Neural progenitor cell (in vitro differentiated cells): ENCODE measurements at regions not wholly inside any gene's neighbourhood (a gene's known extent, or its start where the extent isn't known, plus 50 kb on each side); places are given as distances from the start of the nearest gene placed in this dataset.

ENCODE experiments used
- DNase-seq: peaks from one replicate; pipeline ENCODE4 v3.0.0-alpha.2; 2016; ENCODE audit warnings: low spot score
- H2AFZ ChIP-seq: fragments of 200-600 bp; sonication (generic); replicated peaks from 2 replicates; pipeline ENCODE4 v1.6.1; 2016; ENCODE audit warnings: antibody characterized with exemption
- H3F3A ChIP-seq: fragments of 200-600 bp; sonication (generic); 2 replicates; pipeline ENCODE4 v1.6.1; 2016; ENCODE audit warnings: antibody characterized with exemption, low read depth
- H3K27ac ChIP-seq: fragments of 200-600 bp; sonication (generic); 2 replicates; pipeline ENCODE4 v1.5.1; 2016; ENCODE audit warnings: mild to moderate bottlenecking
- H3K27me3 ChIP-seq: fragments of 200-600 bp; sonication (generic); 2 replicates; pipeline ENCODE4 v1.6.1; 2016; ENCODE audit warnings: mild to moderate bottlenecking, moderate library complexity
- H3K36me3 ChIP-seq: fragments of 200-600 bp; sonication (generic); 2 replicates; pipeline ENCODE4 v1.5.1; 2016
- H3K4me1 ChIP-seq: fragments of 200-600 bp; sonication (generic); 2 replicates; pipeline ENCODE4 v1.6.1; 2016; ENCODE audit warnings: mixed run types
- H3K4me2 ChIP-seq: fragments of 200-600 bp; sonication (generic); 2 replicates; pipeline ENCODE4 v1.6.1; 2016
- H3K4me3 ChIP-seq: fragments of 200-600 bp; sonication (generic); 2 replicates; pipeline ENCODE4 v1.5.1; 2016
- H3K79me2 ChIP-seq: fragments of 200-600 bp; sonication (generic); 2 replicates; pipeline ENCODE4 v1.6.1; 2016; ENCODE audit warnings: low read depth
- H3K9ac ChIP-seq: fragments of 200-600 bp; sonication (generic); 2 replicates; pipeline ENCODE4 v1.6.1; 2016
- H3K9me3 ChIP-seq: fragments of 200-600 bp; sonication (generic); 2 replicates; pipeline ENCODE4 v1.5.1; 2016; ENCODE audit warnings: low read depth
- H4K20me1 ChIP-seq: fragments of 200-600 bp; sonication (generic); 2 replicates; pipeline ENCODE4 v1.6.1; 2016; ENCODE audit warnings: low read depth
- H3K27ac Mint-ChIP-seq: 3 replicates; pipeline ENCODE4 v1.8.0; 2021; ENCODE audit warnings: mixed read lengths
- H3K27me3 Mint-ChIP-seq: 2 replicates; pipeline ENCODE4 v1.8.0; 2022; ENCODE audit warnings: low read depth, mild to moderate bottlenecking, inconsistent platforms, moderate library complexity, mixed read lengths; ENCODE audit not compliant: insufficient read depth
- H3K36me3 Mint-ChIP-seq: 3 replicates; pipeline ENCODE4 v1.8.0; 2021; ENCODE audit warnings: mixed read lengths
- H3K4me1 Mint-ChIP-seq: 3 replicates; pipeline ENCODE4 v1.8.0; 2021; ENCODE audit warnings: mixed read lengths
- H3K4me3 Mint-ChIP-seq: 3 replicates; pipeline ENCODE4 v1.8.0; 2021; ENCODE audit warnings: mild to moderate bottlenecking, moderate library complexity, mixed read lengths
- H3K9me3 Mint-ChIP-seq: 3 replicates; pipeline ENCODE4 v1.8.0; 2020; ENCODE audit warnings: mixed read lengths
- EZH2 ChIP-seq: fragments of 200-600 bp; sonication (generic); IDR thresholded peaks from 2 replicates; pipeline ENCODE4 v1.6.1; 2017; ENCODE audit warnings: antibody characterized with exemption, mild to moderate bottlenecking, moderate library complexity
- EZH2phosphoT487 ChIP-seq: fragments of 200-600 bp; sonication (generic); IDR thresholded peaks from 2 replicates; pipeline ENCODE4 v1.6.1; 2017; ENCODE audit warnings: antibody characterized with exemption
- TF ChIP-seq, protein P1 (sequence below): fragments of 200-600 bp; sonication (generic); IDR thresholded peaks from 2 replicates; pipeline ENCODE4 v1.5.1; 2017; ENCODE audit warnings: antibody characterized with exemption, mild to moderate bottlenecking

- no peak overlapping the region for H3K9ac ChIP-seq
- no peaks in the 10 kb centered on the region for H3K36me3 ChIP-seq
- H3K27ac ChIP-seq = no peak overlapping the region
- no peak for DNase-seq
- H3F3A ChIP-seq = no peaks in the 10 kb centered on the region
- H3K9me3 ChIP-seq = no peaks in the 10 kb centered on the region
- Mint-ChIP-seq H3K9me3 (no peaks in the 10 kb centered on the region), H3K4me1 (no peaks in the 10 kb centered on the region), H3K27me3 (peaks cover 2% of the 10 kb centered on the region), H3K36me3 (no peaks in the 10 kb centered on the region), H3K4me3 (no peak overlapping the region), H3K27ac (no peak overlapping the region)
- no peaks in the 10 kb centered on the region for H3K79me2 ChIP-seq
- H3K4me1 ChIP-seq = no peaks in the 10 kb centered on the region
- no peaks in the 10 kb centered on the region for H3K27me3 ChIP-seq
- H3K4me3 ChIP-seq = no peak overlapping the region
- no peak overlapping the region for H3K4me2 ChIP-seq
- TF ChIP-seq EZH2 (no peak), EZH2phosphoT487 (no peak)
- TF ChIP-seq, protein P1, sequence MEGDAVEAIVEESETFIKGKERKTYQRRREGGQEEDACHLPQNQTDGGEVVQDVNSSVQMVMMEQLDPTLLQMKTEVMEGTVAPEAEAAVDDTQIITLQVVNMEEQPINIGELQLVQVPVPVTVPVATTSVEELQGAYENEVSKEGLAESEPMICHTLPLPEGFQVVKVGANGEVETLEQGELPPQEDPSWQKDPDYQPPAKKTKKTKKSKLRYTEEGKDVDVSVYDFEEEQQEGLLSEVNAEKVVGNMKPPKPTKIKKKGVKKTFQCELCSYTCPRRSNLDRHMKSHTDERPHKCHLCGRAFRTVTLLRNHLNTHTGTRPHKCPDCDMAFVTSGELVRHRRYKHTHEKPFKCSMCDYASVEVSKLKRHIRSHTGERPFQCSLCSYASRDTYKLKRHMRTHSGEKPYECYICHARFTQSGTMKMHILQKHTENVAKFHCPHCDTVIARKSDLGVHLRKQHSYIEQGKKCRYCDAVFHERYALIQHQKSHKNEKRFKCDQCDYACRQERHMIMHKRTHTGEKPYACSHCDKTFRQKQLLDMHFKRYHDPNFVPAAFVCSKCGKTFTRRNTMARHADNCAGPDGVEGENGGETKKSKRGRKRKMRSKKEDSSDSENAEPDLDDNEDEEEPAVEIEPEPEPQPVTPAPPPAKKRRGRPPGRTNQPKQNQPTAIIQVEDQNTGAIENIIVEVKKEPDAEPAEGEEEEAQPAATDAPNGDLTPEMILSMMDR = no peak
- H2AFZ ChIP-seq = no peak overlapping the region
- H4K20me1 ChIP-seq = no peaks in the 10 kb centered on the region
Measured at GRCh38 chr4:27985522-27985921, 1124.9 kb downstream of the STIM2 start.

DNA sequence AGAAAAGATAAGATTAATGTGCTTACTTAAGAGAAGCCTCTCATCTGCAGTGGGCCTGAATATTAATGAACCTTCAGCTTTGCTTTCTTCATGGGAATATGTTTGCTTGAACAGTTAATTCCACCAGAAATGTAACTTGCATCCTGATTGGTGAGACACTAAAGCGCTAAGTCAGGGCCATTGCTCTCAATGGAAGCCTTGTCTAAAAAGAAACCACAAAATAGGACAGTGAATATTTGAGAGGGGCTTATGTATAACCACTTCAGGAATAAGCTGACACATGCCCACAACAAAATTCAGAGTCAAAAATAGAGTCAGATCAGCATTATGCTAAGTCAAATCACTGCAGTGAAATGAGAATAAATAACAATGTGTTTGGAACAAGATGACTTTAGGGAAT, 1125.8 kb downstream of the STIM2 start:
- Mint-ChIP-seq H3K36me3 (no peaks in the 10 kb centered on the region), H3K4me1 (no peaks in the 10 kb centered on the region), H3K27me3 (no peaks in the 10 kb centered on the region), H3K4me3 (no peak overlapping the region), H3K27ac (no peak overlapping the region), H3K9me3 (no peaks in the 10 kb centered on the region)
- Histone ChIP-seq H3K4me2 (no peak overlapping the region), H4K20me1 (no peaks in the 10 kb centered on the region), H3K9me3 (no peaks in the 10 kb centered on the region), H3K36me3 (no peaks in the 10 kb centered on the region), H2AFZ (no peak overlapping the region), H3K79me2 (no peaks in the 10 kb centered on the region), H3K4me1 (no peaks in the 10 kb centered on the region), H3K4me3 (no peak overlapping the region), H3K27me3 (no peaks in the 10 kb centered on the region), H3K27ac (no peak overlapping the region), H3F3A (no peaks in the 10 kb centered on the region), H3K9ac (no peak overlapping the region)
- no peak for DNase-seq
- TF ChIP-seq, protein P1 = no peak
- TF ChIP-seq EZH2 (no peak), EZH2phosphoT487 (no peak)

- H3K4me3 ChIP-seq = no peak overlapping the region
- H3K79me2 ChIP-seq = no peaks in the 10 kb centered on the region
- TF ChIP-seq EZH2 (no peak), EZH2phosphoT487 (no peak)
- TF ChIP-seq, protein P1 = no peak
- H3K27me3 Mint-ChIP-seq = no peaks in the 10 kb centered on the region
- no peak overlapping the region for H2AFZ ChIP-seq
- no peak overlapping the region for H3K9ac ChIP-seq
- no peaks in the 10 kb centered on the region for H3K9me3 ChIP-seq
- no peak overlapping the region for H3K4me3 Mint-ChIP-seq
- DNase-seq = no peak
- peaks cover 8% of the 10 kb centered on the region for H3K9me3 Mint-ChIP-seq
- H3K27me3 ChIP-seq = no peaks in the 10 kb centered on the region
- H3K27ac ChIP-seq = no peak overlapping the region
- H3K36me3 Mint-ChIP-seq = no peaks in the 10 kb centered on the region
- no peak overlapping the region for H3K4me2 ChIP-seq
- peaks cover 6% of the 10 kb centered on the region for H3K4me1 Mint-ChIP-seq
- H3F3A ChIP-seq = peaks cover 10% of the 10 kb centered on the region
- H3K36me3 ChIP-seq = no peaks in the 10 kb centered on the region
- H4K20me1 ChIP-seq = no peaks in the 10 kb centered on the region
- no peak overlapping the region for H3K27ac Mint-ChIP-seq
- H3K4me1 ChIP-seq = peaks cover 21% of the 10 kb centered on the region
Measured at GRCh38 chr4:28001698-28002097, 1141.1 kb downstream of the STIM2 start.
